K562 (cell line): ENCODE measurements at regions not wholly inside any gene's neighbourhood (a gene's known extent, or its start where the extent isn't known, plus 50 kb on each side); places are given as distances from the start of the nearest gene placed in this dataset.
A peak's percentile ranks its signal among the peaks of the same experiment; 100 is the strongest.

Experiments used
- ATAC-seq: fragments of 200-7000 bp; cut with Tn5 transposase; 3 replicates; pipeline ENCODE4 v1.9.1; 2020; ENCODE audit warnings: moderate library complexity
- BruUV-seq: library from RNA; stranded (reverse); fragments of 400-500 nt; replicated peaks from 2 replicates; lab custom pipeline; 2021; lab: Mats Ljungman, UMichigan
- CTCF ChIA-PET: fragments of 300-600 bp; formaldehyde crosslinking; extraction: SDS; loops from one replicate; lab custom pipeline; 2021; ENCODE audit warnings: low intra/inter-chr PET ratio; lab: Yijun Ruan, JAX
- POLR2A ChIA-PET: fragments of 300-600, 350-650 bp; sonication (Branson Sonifier 250); formaldehyde crosslinking; extraction: SDS; loops from one replicate; lab custom pipeline; 2021; ENCODE audit warnings: antibody characterized with exemption, inconsistent platforms; lab: Yijun Ruan, JAX
- DNase-seq, 4 experiments: peaks; one replicate each; pipeline versions ENCODE4 v3.0.0 to v3.0.0-alpha.2; 2011 to 2018; ENCODE audit warnings: low spot score in 3 of 4, mixed read lengths in 3 of 4; ENCODE audit errors: extremely low read depth in 1 of 4
- FAIRE-seq: peaks from 2 replicates; lab custom pipeline; 2011; peaks lifted over from hg19 to GRCh38; lab: Jason Lieb, UNC
- H2AFZ ChIP-seq: 2 replicates; pipeline ENCODE4 v1.6.0; 2011; ENCODE audit warnings: low read depth, low read length, control low read depth, inconsistent platforms
- H3K27ac ChIP-seq: fragments of 200-600 bp; 3 replicates; pipeline ENCODE4 v1.8.0; 2011; ENCODE audit warnings: low read depth, mild to moderate bottlenecking, control low read depth, inconsistent platforms, low read length, moderate library complexity, mixed read lengths; ENCODE audit errors: extremely low read depth
- H3K27me3 ChIP-seq, 2 experiments: fragments of 300-600 bp in 1 of 2; 2 replicates in 1 of 2; 3 replicates in 1 of 2; pipeline versions ENCODE4 v1.6.0 to v1.8.0; 2011; ENCODE audit warnings: inconsistent platforms in 2 of 2, low read length in 2 of 2, mild to moderate bottlenecking in 1 of 2, mixed read lengths in 1 of 2, moderate library complexity in 1 of 2; ENCODE audit not compliant: control insufficient read depth in 2 of 2, insufficient read depth in 2 of 2
- H3K36me3 ChIP-seq: fragments of 300-600 bp; 3 replicates; pipeline ENCODE4 v1.8.0; 2011; ENCODE audit warnings: mild to moderate bottlenecking, low read length, inconsistent platforms; ENCODE audit not compliant: control insufficient read depth, insufficient read depth
- H3K4me1 ChIP-seq, 2 experiments: fragments of 200-600 bp in 1 of 2; replicated peaks in 1 of 2; 2 replicates in 1 of 2; 3 replicates in 1 of 2; pipeline versions ENCODE4 v1.5.1 to v1.8.0; 2011; ENCODE audit warnings: inconsistent platforms in 2 of 2, low read length in 2 of 2, mild to moderate bottlenecking in 1 of 2, mixed read lengths in 1 of 2, moderate library complexity in 1 of 2; ENCODE audit not compliant: control insufficient read depth in 2 of 2, insufficient read depth in 2 of 2
- H3K4me2 ChIP-seq: 2 replicates; pipeline ENCODE4 v1.6.1; 2011; ENCODE audit warnings: low read length, control low read depth, inconsistent platforms, mixed read lengths; ENCODE audit not compliant: insufficient read depth
- H3K4me3 ChIP-seq: fragments of 200-600 bp; sonication (generic), shearing (Covaris generic); 2 replicates; pipeline ENCODE4 v1.5.1; 2016; ENCODE audit warnings: control low read depth, inconsistent platforms
- H3K79me2 ChIP-seq: fragments of 200-600 bp; 3 replicates; pipeline ENCODE4 v1.8.0; 2011; ENCODE audit warnings: low read length, inconsistent platforms; ENCODE audit not compliant: control insufficient read depth, insufficient read depth
- H3K9ac ChIP-seq, 2 experiments: 2 replicates each; pipeline versions ENCODE4 v1.6.0 to v1.6.1; 2011; ENCODE audit warnings: low read depth in 2 of 2, low read length in 2 of 2, control low read depth in 1 of 2, inconsistent platforms in 1 of 2, mild to moderate bottlenecking in 1 of 2, mixed read lengths in 1 of 2; ENCODE audit not compliant: insufficient read depth in 1 of 2
- H3K9me1 ChIP-seq: one replicate; pipeline ENCODE4 v1.6.0; 2011; ENCODE audit warnings: inconsistent platforms, mild to moderate bottlenecking, low read length, moderate library complexity; ENCODE audit not compliant: control insufficient read depth, insufficient read depth
- H3K9me3 ChIP-seq: replicated peaks from 2 replicates; pipeline ENCODE4 v1.5.1; 2011; ENCODE audit warnings: low read depth, low read length, inconsistent platforms; ENCODE audit not compliant: control insufficient read depth, insufficient read depth
- H4K20me1 ChIP-seq: replicated peaks from 2 replicates; pipeline ENCODE4 v1.6.1; 2011; ENCODE audit warnings: low read length, inconsistent platforms, mixed read lengths; ENCODE audit not compliant: control insufficient read depth, insufficient read depth
- DIDO1 ChIP-seq: fragments of 450-650 bp; IDR thresholded peaks from 2 replicates; pipeline ENCODE4 v1.6.1; 2016; ENCODE audit warnings: low read depth, missing biosample characterization, missing genetic modification characterization
- HDAC1 ChIP-seq, 2 experiments: fragments of 450-650 bp; IDR thresholded peaks; 2 replicates each; pipeline ENCODE4 v1.6.1; 2016 to 2017; ENCODE audit warnings: inconsistent platforms in 1 of 2, mild to moderate bottlenecking in 1 of 2, moderate library complexity in 1 of 2
- KHSRP ChIP-seq: fragments of 450-650 bp; IDR thresholded peaks from 2 replicates; pipeline ENCODE4 v1.6.1; 2017
- RFX5 ChIP-seq: IDR thresholded peaks from 2 replicates; pipeline ENCODE4 v1.6.1; 2011; ENCODE audit warnings: low read depth, mild to moderate bottlenecking, improper control_type of control experiment, low read length
- SAFB2 ChIP-seq: fragments of 200-400 bp; formaldehyde crosslinking; IDR thresholded peaks from 2 replicates; pipeline ENCODE4 v1.6.1; 2018; ENCODE audit warnings: borderline replicate concordance, low read length, low read depth, moderate library complexity; ENCODE audit not compliant: severe bottlenecking
- ZNF324 ChIP-seq: fragments of 250-450 bp; sonication (Bioruptor Pico); IDR thresholded peaks from 2 replicates; pipeline ENCODE4 v1.4.0; 2020; ENCODE audit warnings: mild to moderate bottlenecking
- WGBS: fragments of 100-300 bp; shearing (Covaris generic); methylation state at CpG from one replicate; pipeline ENCODE4 v1.1.6; 2016; ENCODE audit warnings: low coverage, mixed read lengths; ENCODE audit not compliant: insufficient coverage; ENCODE audit errors: missing lambda C conversion rate; 5-methylcytosine and 5-hydroxymethylcytosine counted together
- in situ Hi-C: fragments of 300-500 bp; cut with MboI; formaldehyde crosslinking; loops from 4 replicates; pipeline ENCODE4 v1.15.0; 2018; ENCODE audit warnings: inconsistent platforms, mixed read lengths
- intact Hi-C: fragments of 100-400 bp; cut with micrococcal nuclease; formaldehyde crosslinking; loops from 2 replicates; pipeline ENCODE4 v1.14.2; 2022

DNA sequence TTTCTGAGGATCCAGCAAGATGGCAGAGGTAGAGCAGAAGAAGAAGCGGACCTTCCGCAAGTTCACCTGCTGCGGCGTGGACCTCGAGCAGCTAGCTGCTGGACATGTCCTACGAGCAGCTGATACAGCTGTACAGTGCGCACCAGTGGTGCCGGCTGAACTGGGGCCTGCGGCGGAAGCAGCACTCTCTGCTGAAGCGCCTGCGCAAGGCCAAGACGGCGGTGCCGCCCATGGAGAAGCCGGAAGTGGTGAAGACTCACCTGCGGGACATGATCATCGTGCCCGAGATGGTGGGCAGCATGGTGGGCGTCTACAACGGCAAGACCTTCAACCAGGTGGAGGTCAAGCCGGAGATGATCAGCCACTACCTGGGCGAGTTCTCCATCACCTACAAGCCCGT is 125.8 kb downstream of the LRIG2 start:
- intact Hi-C loops = no loop called here
- POLR2A ChIA-PET = interaction anchor here (0.7 kb wide), 1 partner anchor 12 kb away, joined by 4 read pairs; no protein-coding TSS in a partner anchor
- no TSS peak for BruUV-seq
- H3K36me3 ChIP-seq = no peaks in the 10 kb centered on the region
- H3K4me1 ChIP-seq = peaks cover 0 to 5% of the 10 kb centered on the region in 2 experiments; a peak in 3 of 5 replicates
- no peaks in the 10 kb centered on the region for H3K79me2 ChIP-seq
- WGBS = 73% methylated on average over 24 of the region's 24 CpGs
- H3K27me3 ChIP-seq = no peaks in the 10 kb centered on the region
- TF ChIP-seq HDAC1 (IDR thresholded peaks at IDR 0.05) (no peak), DIDO1 (tag) (no peak), RFX5 (no peak), KHSRP (no peak), SAFB2 (no peak), ZNF324 (no peak)
- CTCF ChIA-PET = no interaction called here
- DNase-seq = peak in 1 of 4 experiments; percentile 2
- in situ Hi-C loops = no loop called here
- no peak for FAIRE-seq
- no peaks in the 10 kb centered on the region for H4K20me1 ChIP-seq
- H3K4me2 ChIP-seq = no peak overlapping the region
- H3K4me3 ChIP-seq = no peak overlapping the region
- H2AFZ ChIP-seq = no peak overlapping the region
- H3K9ac ChIP-seq = peak overlapping the region in 1 of 2 experiments; percentile 24; a peak in 1 of 4 replicates
- ATAC-seq = no peak
- H3K9me1 ChIP-seq = no peaks in the 10 kb centered on the region
- no peaks in the 10 kb centered on the region for H3K9me3 ChIP-seq
- H3K27ac ChIP-seq = no peak overlapping the region
